Tibial nerve (tissue), 3 donors: ENCODE measurements at regions not wholly inside any gene's neighbourhood (a gene's known extent, or its start where the extent isn't known, plus 50 kb on each side); places are given as distances from the start of the nearest gene placed in this dataset.

Experiments used
- CTCF ChIP-seq, 5 experiments: fragments of 200-600 bp in 3 of 5; fragments of 450-650 bp in 2 of 5; sonication (generic) in 3 of 5; IDR thresholded peaks; one replicate each; pipeline ENCODE4 v1.5.1; 2016 to 2019; ENCODE audit warnings: antibody characterized with exemption in 5 of 5, mild to moderate bottlenecking in 3 of 5, moderate library complexity in 2 of 5
- POLR2A ChIP-seq, 2 donors: fragments of 450-650 bp; IDR thresholded peaks; one replicate each; pipeline ENCODE4 v1.6.1; 2017; ENCODE audit warnings: antibody characterized with exemption in 2 of 2, mild to moderate bottlenecking in 2 of 2, moderate library complexity in 2 of 2

GRCh38 chr5:122639864-122640263, 135.0 kb upstream of the SNX2 start:
- TF ChIP-seq CTCF (IDR thresholded peaks at IDR 0.05), result no peak
- TF ChIP-seq POLR2A (IDR thresholded peaks at IDR 0.05), result no peak
